ENCODE measurements at regions not wholly inside any gene's neighbourhood (a gene's known extent, or its start where the extent isn't known, plus 50 kb on each side); places are given as distances from the start of the nearest gene placed in this dataset.

- DNase-seq (ENCODE audit: low read depth), result no peak
Observed at GRCh38 chr10:128465697-128466096, 339.5 kb upstream of the MKI67 start.

GRCh38 chr10:128466831-128467371 is 340.7 kb upstream of the MKI67 start:
- no peak for DNase-seq (ENCODE audit: low read depth)

- DNase-seq (ENCODE audit: low read depth), result no peak
Observed at GRCh38 chr10:128468462-128468861, 342.2 kb upstream of the MKI67 start.

GRCh38 chr10:128469515-128469914 is 343.3 kb upstream of the MKI67 start:
- no peak for DNase-seq (ENCODE audit: low read depth)

GRCh38 chr10:128470321-128470965 is 344.2 kb upstream of the MKI67 start:
- no peak for DNase-seq (ENCODE audit: low read depth)

- no peak for DNase-seq (ENCODE audit: low read depth)
Observed at GRCh38 chr10:128471151-128471550, 344.9 kb upstream of the MKI67 start.

GRCh38 chr10:128472196-128472595 is 346.0 kb upstream of the MKI67 start:
- DNase-seq (ENCODE audit: low read depth), result no peak

GRCh38 chr10:128473396-128473795 is 347.2 kb upstream of the MKI67 start:
- DNase-seq (ENCODE audit: low read depth), result no peak

GRCh38 chr10:128473911-128474310 is 347.7 kb upstream of the MKI67 start:
- no peak for DNase-seq (ENCODE audit: low read depth)

- DNase-seq (ENCODE audit: low read depth), result no peak
Observed at GRCh38 chr10:128474571-128474970, 348.3 kb upstream of the MKI67 start.

GRCh38 chr10:128475686-128476367 is 349.6 kb upstream of the MKI67 start:
- no peak for DNase-seq (ENCODE audit: low read depth)

GRCh38 chr10:128476368-128476725 is 350.1 kb upstream of the MKI67 start:
- DNase-seq (ENCODE audit: low read depth), result no peak

GRCh38 chr10:128476845-128477244 is 350.6 kb upstream of the MKI67 start:
- DNase-seq (ENCODE audit: low read depth), result no peak

GRCh38 chr10:128480601-128481000 is 354.4 kb upstream of the MKI67 start:
- no peak for DNase-seq (ENCODE audit: low read depth)

GRCh38 chr10:128481152-128481840 is 355.1 kb upstream of the MKI67 start:
- DNase-seq (ENCODE audit: low read depth), result no peak

- no peak for DNase-seq (ENCODE audit: low read depth)
Observed at GRCh38 chr10:128482052-128482451, 355.8 kb upstream of the MKI67 start.

- no peak for DNase-seq (ENCODE audit: low read depth)
Observed at GRCh38 chr10:128483216-128483615, 357.0 kb upstream of the MKI67 start.

GRCh38 chr10:128484041-128484440 is 357.8 kb upstream of the MKI67 start:
- no peak for DNase-seq (ENCODE audit: low read depth)

- no peak for DNase-seq (ENCODE audit: low read depth)
Observed at GRCh38 chr10:128485701-128486235, 359.5 kb upstream of the MKI67 start.

- DNase-seq (ENCODE audit: low read depth), result no peak
Observed at GRCh38 chr10:128487517-128487916, 361.3 kb upstream of the MKI67 start.

- no peak for DNase-seq (ENCODE audit: low read depth)
Observed at GRCh38 chr10:128489324-128490247, 363.4 kb upstream of the MKI67 start.

- no peak for DNase-seq (ENCODE audit: low read depth)
Observed at GRCh38 chr10:128491686-128492085, 365.5 kb upstream of the MKI67 start.
